Fibroblast of the conjunctiva (primary cell): ENCODE measurements at regions not wholly inside any gene's neighbourhood (a gene's known extent, or its start where the extent isn't known, plus 50 kb on each side); places are given as distances from the start of the nearest gene placed in this dataset.
A peak's percentile ranks its signal among the peaks of the same experiment; 100 is the strongest.

Experiments used
- DNase-seq: peaks from one replicate; pipeline ENCODE4 v3.0.0-alpha.2; 2010; ENCODE audit warnings: low read depth

GRCh38 chr6:119643876-119644275, 294.3 kb upstream of the MAN1A1 start:
- DNase-seq, result no peak

GRCh38 chr6:119637768-119638167, 288.2 kb upstream of the MAN1A1 start:
- no peak for DNase-seq

GRCh38 chr6:119636060-119636459, 286.5 kb upstream of the MAN1A1 start:
- no peak for DNase-seq

GRCh38 chr6:119633461-119633860, 283.9 kb upstream of the MAN1A1 start:
- no peak for DNase-seq

GRCh38 chr6:119630561-119631192, 281.1 kb upstream of the MAN1A1 start:
- no peak for DNase-seq

- DNase-seq, result no peak
These were observed 279.4 kb upstream of the MAN1A1 start for GRCh38 chr6:119628691-119629594.

- no peak for DNase-seq
These were observed 278.5 kb upstream of the MAN1A1 start for GRCh38 chr6:119627908-119628669.

GRCh38 chr6:119626884-119627619, 277.5 kb upstream of the MAN1A1 start:
- DNase-seq, result no peak

GRCh38 chr6:119620846-119621555, 271.4 kb upstream of the MAN1A1 start:
- DNase-seq, result peak; percentile 60

- no peak for DNase-seq
These were observed 264.6 kb upstream of the MAN1A1 start for GRCh38 chr6:119614138-119614537.

- DNase-seq, result no peak
These were observed 263.4 kb upstream of the MAN1A1 start for GRCh38 chr6:119612911-119613381.

- DNase-seq, result no peak
These were observed 262.8 kb upstream of the MAN1A1 start for GRCh38 chr6:119612176-119612891.

GRCh38 chr6:119610754-119611153, 261.2 kb upstream of the MAN1A1 start:
- no peak for DNase-seq

- no peak for DNase-seq
These were observed 260.7 kb upstream of the MAN1A1 start for GRCh38 chr6:119610265-119610664.

- no peak for DNase-seq
These were observed 260.3 kb upstream of the MAN1A1 start for GRCh38 chr6:119609865-119610264.

GRCh38 chr6:119608994-119609393, 259.4 kb upstream of the MAN1A1 start:
- no peak for DNase-seq

- no peak for DNase-seq
These were observed 254.6 kb upstream of the MAN1A1 start for GRCh38 chr6:119604124-119604523.

- no peak for DNase-seq
These were observed 253.9 kb upstream of the MAN1A1 start for GRCh38 chr6:119603501-119603900.

GRCh38 chr6:119602215-119603178, 252.9 kb upstream of the MAN1A1 start:
- peak; percentile 16 for DNase-seq
